MM.1S (cell line): ENCODE measurements at regions not wholly inside any gene's neighbourhood (a gene's known extent, or its start where the extent isn't known, plus 50 kb on each side); places are given as distances from the start of the nearest gene placed in this dataset.

Experiments used
- EZH2 ChIP-seq: fragments of 300-600 bp; sonication (generic); optimal IDR thresholded peaks from 2 replicates; pipeline ENCODE3; 2017; ENCODE audit warnings: low read depth, mild to moderate bottlenecking, antibody characterized with exemption, low read length, mixed read lengths
- EZH2phosphoT487 ChIP-seq: fragments of 300-600 bp; sonication (generic); IDR thresholded peaks from 2 replicates; pipeline ENCODE4 v1.6.1; 2018; ENCODE audit warnings: antibody characterized with exemption, low read length
- TF ChIP-seq, protein P1 (sequence below): fragments of 300-600 bp; sonication (generic); IDR thresholded peaks from 2 replicates; pipeline ENCODE4 v1.5.1; 2016; ENCODE audit warnings: antibody characterized with exemption, low read length, mixed read lengths

DNA sequence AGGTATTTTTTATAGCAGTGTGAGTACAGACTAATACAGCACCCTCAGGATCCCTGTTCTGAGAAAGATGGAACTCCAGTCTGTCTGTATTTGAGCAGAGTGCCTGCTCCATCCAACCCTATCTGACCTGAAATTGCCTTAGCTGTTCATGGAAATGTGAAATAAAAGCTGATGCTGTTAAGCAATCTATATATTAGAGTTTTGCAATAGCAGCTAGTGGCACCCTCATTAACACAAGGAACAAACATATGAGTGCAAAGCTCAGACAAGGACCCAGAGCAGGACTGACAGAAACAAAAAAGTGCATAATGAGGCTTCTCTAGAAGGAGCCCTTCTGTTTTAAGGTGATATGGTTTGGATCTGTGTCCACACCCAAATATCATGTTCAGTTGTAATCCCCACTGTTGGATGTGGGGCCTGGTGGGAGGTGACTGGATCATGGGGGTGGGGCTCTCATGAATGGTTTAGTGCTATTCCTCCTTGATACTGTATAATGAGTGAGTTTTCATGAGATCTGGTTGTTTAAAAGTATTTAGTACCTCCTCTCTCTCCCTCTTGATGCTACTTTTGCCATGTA, 272.9 kb upstream of the KLF3 start:
- no peak for TF ChIP-seq EZH2
- TF ChIP-seq, protein P1, sequence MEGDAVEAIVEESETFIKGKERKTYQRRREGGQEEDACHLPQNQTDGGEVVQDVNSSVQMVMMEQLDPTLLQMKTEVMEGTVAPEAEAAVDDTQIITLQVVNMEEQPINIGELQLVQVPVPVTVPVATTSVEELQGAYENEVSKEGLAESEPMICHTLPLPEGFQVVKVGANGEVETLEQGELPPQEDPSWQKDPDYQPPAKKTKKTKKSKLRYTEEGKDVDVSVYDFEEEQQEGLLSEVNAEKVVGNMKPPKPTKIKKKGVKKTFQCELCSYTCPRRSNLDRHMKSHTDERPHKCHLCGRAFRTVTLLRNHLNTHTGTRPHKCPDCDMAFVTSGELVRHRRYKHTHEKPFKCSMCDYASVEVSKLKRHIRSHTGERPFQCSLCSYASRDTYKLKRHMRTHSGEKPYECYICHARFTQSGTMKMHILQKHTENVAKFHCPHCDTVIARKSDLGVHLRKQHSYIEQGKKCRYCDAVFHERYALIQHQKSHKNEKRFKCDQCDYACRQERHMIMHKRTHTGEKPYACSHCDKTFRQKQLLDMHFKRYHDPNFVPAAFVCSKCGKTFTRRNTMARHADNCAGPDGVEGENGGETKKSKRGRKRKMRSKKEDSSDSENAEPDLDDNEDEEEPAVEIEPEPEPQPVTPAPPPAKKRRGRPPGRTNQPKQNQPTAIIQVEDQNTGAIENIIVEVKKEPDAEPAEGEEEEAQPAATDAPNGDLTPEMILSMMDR = no peak
- no peak for TF ChIP-seq EZH2phosphoT487
